ENCODE measurements at regions not wholly inside any gene's neighbourhood (a gene's known extent, or its start where the extent isn't known, plus 50 kb on each side); places are given as distances from the start of the nearest gene placed in this dataset.
"Not testable (repeated sequence)": the region's sequence is repeated elsewhere in the genome, so short reads cannot be mapped to it uniquely, and the experiment has no call there.

GRCh38 chr16:75881280-75881679, 155.0 kb upstream of the CPHXL start:
- not testable (repeated sequence) for TF ChIP-seq POLR2A, CTCF (IDR thresholded peaks at IDR 0.05)
